Esophagus muscularis mucosa (tissue), 3 donors: ENCODE measurements at regions not wholly inside any gene's neighbourhood (a gene's known extent, or its start where the extent isn't known, plus 50 kb on each side); places are given as distances from the start of the nearest gene placed in this dataset.

Source experiments
- CTCF ChIP-seq, 3 experiments: fragments of 200-600 bp in 2 of 3; fragments of 450-650 bp in 1 of 3; sonication (generic) in 2 of 3; IDR thresholded peaks; one replicate each; pipeline ENCODE4 v1.5.1; 2017 to 2019; ENCODE audit warnings: antibody characterized with exemption in 3 of 3, mild to moderate bottlenecking in 2 of 3, moderate library complexity in 1 of 3
- POLR2A ChIP-seq: fragments of 450-650 bp; IDR thresholded peaks from one replicate; pipeline ENCODE4 v1.6.1; 2017; ENCODE audit warnings: antibody characterized with exemption, moderate library complexity, mild to moderate bottlenecking, low read depth

GRCh38 chr9:26361010-26361409, 531.6 kb downstream of the CAAP1 start:
- TF ChIP-seq POLR2A (no peak), CTCF (IDR thresholded peaks at IDR 0.05) (no peak)
